B cell (primary cell): ENCODE measurements at regions not wholly inside any gene's neighbourhood (a gene's known extent, or its start where the extent isn't known, plus 50 kb on each side); places are given as distances from the start of the nearest gene placed in this dataset.

Experiments
- ATAC-seq: fragments of 200-7000 bp; cut with Tn5 transposase; one replicate; pipeline ENCODE4 v1.10.0; 2021; ENCODE audit warnings: low read depth, mild to moderate bottlenecking, moderate number of reproducible peaks, moderate library complexity
- CTCF ChIA-PET: fragments of 350-600 bp; sonication (Branson Sonifier 250); formaldehyde crosslinking; loops from one replicate; lab custom pipeline; 2021; ENCODE audit warnings: antibody characterized with exemption, inconsistent platforms; lab: Charles Lee
- POLR2A ChIA-PET: fragments of 350-600 bp; sonication (Branson Sonifier 250); formaldehyde crosslinking; loops from one replicate; lab custom pipeline; 2021; ENCODE audit warnings: antibody characterized with exemption; lab: Charles Lee
- DNase-seq: peaks from one replicate; pipeline ENCODE4 v3.0.0; 2013
- H2AFZ ChIP-seq: 2 replicates; pipeline ENCODE4 v1.6.1; 2012; ENCODE audit warnings: mild to moderate bottlenecking, low read depth, low read length; ENCODE audit not compliant: insufficient read depth, poor library complexity, severe bottlenecking
- H3K27ac ChIP-seq, 2 donors: 1 replicate in 1 of 2; 2 replicates in 1 of 2; pipeline ENCODE4 v1.5.1; 2012 to 2013; ENCODE audit warnings: low read length in 2 of 2, mild to moderate bottlenecking in 2 of 2, moderate library complexity in 1 of 2
- H3K27me3 ChIP-seq, 4 experiments: fragments of 200-600 bp in 1 of 4; sonication (generic) in 1 of 4; replicated peaks in 1 of 4; 1 replicate in 2 of 4; 2 replicates in 2 of 4; pipeline versions ENCODE4 v1.6.1 to v1.7.0; 2013 to 2016; ENCODE audit warnings: low read length in 3 of 4, mild to moderate bottlenecking in 2 of 4, mixed read lengths in 1 of 4, moderate library complexity in 1 of 4; ENCODE audit not compliant: insufficient read depth in 4 of 4, control insufficient read depth in 3 of 4; ENCODE audit errors: control extremely low read depth in 1 of 4
- H3K36me3 ChIP-seq, 2 experiments: replicated peaks in 1 of 2; 1 replicate in 1 of 2; 2 replicates in 1 of 2; pipeline versions ENCODE4 v1.6.1 to v1.7.1; 2013; ENCODE audit warnings: low read length in 1 of 2; ENCODE audit not compliant: insufficient read depth in 2 of 2, control insufficient read depth in 1 of 2; ENCODE audit errors: control extremely low read depth in 1 of 2, extremely low read depth in 1 of 2
- H3K4me1 ChIP-seq, 2 donors: fragments of 200-600 bp in 1 of 2; sonication (generic) in 1 of 2; 1 replicate in 1 of 2; 2 replicates in 1 of 2; pipeline versions ENCODE4 v1.5.1 to v1.6.1; 2013 to 2017; ENCODE audit warnings: low read length in 2 of 2; ENCODE audit not compliant: control insufficient read depth in 2 of 2, insufficient read depth in 2 of 2
- H3K4me2 ChIP-seq: replicated peaks from 2 replicates; pipeline ENCODE3; 2012; ENCODE audit warnings: mild to moderate bottlenecking, low read depth, low read length; ENCODE audit not compliant: poor library complexity, severe bottlenecking
- H3K4me3 ChIP-seq, 5 experiments: fragments of 200-600 bp in 1 of 5; sonication (generic) in 1 of 5; 1 replicate in 3 of 5; 2 replicates in 2 of 5; pipeline versions ENCODE4 v1.5.1 to v1.7.0; 2011 to 2016; ENCODE audit warnings: low read length in 4 of 5, mild to moderate bottlenecking in 4 of 5, low read depth in 2 of 5, control low read depth in 1 of 5, moderate library complexity in 1 of 5; ENCODE audit not compliant: insufficient read depth in 1 of 5; ENCODE audit errors: control extremely low read depth in 1 of 5, extremely low read depth in 1 of 5
- H3K79me2 ChIP-seq: fragments of 200-600 bp; sonication (generic); one replicate; pipeline ENCODE4 v1.6.0; 2016; ENCODE audit warnings: low read length; ENCODE audit not compliant: control insufficient read depth, insufficient read depth
- H3K9ac ChIP-seq: fragments of 200-600 bp; sonication (generic); 2 replicates; pipeline ENCODE4 v1.6.1; 2017; ENCODE audit warnings: mild to moderate bottlenecking, low read length, moderate library complexity
- H3K9me3 ChIP-seq, 3 donors: one replicate each; pipeline versions ENCODE4 v1.6.1 to v1.7.1; 2013; ENCODE audit warnings: low read length in 2 of 3; ENCODE audit not compliant: control insufficient read depth in 2 of 3, insufficient read depth in 1 of 3; ENCODE audit errors: control extremely low read depth in 1 of 3
- H4K20me1 ChIP-seq: 2 replicates; pipeline ENCODE4 v1.6.0; 2012; ENCODE audit warnings: mild to moderate bottlenecking, low read length; ENCODE audit not compliant: insufficient read depth, control insufficient read depth, poor library complexity, severe bottlenecking
- H3K27ac Mint-ChIP-seq: one replicate; pipeline ENCODE4 v1.8.0; 2021; ENCODE audit warnings: mixed read lengths
- H3K27me3 Mint-ChIP-seq: one replicate; pipeline ENCODE4 v1.8.0; 2021; ENCODE audit warnings: mixed read lengths
- H3K4me1 Mint-ChIP-seq: one replicate; pipeline ENCODE4 v1.8.0; 2021; ENCODE audit warnings: mixed read lengths
- H3K4me3 Mint-ChIP-seq: one replicate; pipeline ENCODE4 v1.8.0; 2021; ENCODE audit warnings: mixed read lengths
- H3K9me3 Mint-ChIP-seq: one replicate; pipeline ENCODE4 v1.8.0; 2022; ENCODE audit warnings: mixed read lengths; ENCODE audit not compliant: insufficient read depth
- EZH2 ChIP-seq: IDR thresholded peaks from 2 replicates; pipeline ENCODE4 v1.6.1; 2012; ENCODE audit warnings: borderline replicate concordance, low read depth, mild to moderate bottlenecking, moderate library complexity, low read length; ENCODE audit not compliant: insufficient read depth, poor library complexity, severe bottlenecking
- WGBS: methylation state at CpG from one replicate; pipeline ENCODE4 v1.1.5; 2013; ENCODE audit warnings: missing lambda C conversion rate; ENCODE audit not compliant: insufficient coverage; 5-methylcytosine and 5-hydroxymethylcytosine counted together
- intact Hi-C: fragments of 100-400 bp; cut with micrococcal nuclease; formaldehyde crosslinking; loops from one replicate; pipeline ENCODE4 v1.10.0; 2022
- TF ChIP-seq, protein P1 (sequence below): fragments of 200-600 bp; IDR thresholded peaks from one replicate; pipeline ENCODE4 v1.8.0; 2022; ENCODE audit warnings: antibody characterized with exemption, mild to moderate bottlenecking

GRCh38 chr3:59271971-59272370 is 222.1 kb upstream of the CFAP20DC start:
- H3K4me3 ChIP-seq: no peak overlapping the region
- intact Hi-C loops: no loop called here
- H3K4me1 ChIP-seq: no peaks in the 10 kb centered on the region
- no peaks in the 10 kb centered on the region for H4K20me1 ChIP-seq
- H3K9me3 ChIP-seq: no peaks in the 10 kb centered on the region
- H3K4me1 Mint-ChIP-seq: no peaks in the 10 kb centered on the region
- H2AFZ ChIP-seq: no peak overlapping the region
- no peaks in the 10 kb centered on the region for H3K27me3 Mint-ChIP-seq
- ChIA-PET CTCF (no interaction called here), POLR2A (no interaction called here)
- H3K36me3 ChIP-seq: no peaks in the 10 kb centered on the region
- no peaks in the 10 kb centered on the region for H3K27me3 ChIP-seq
- no peak overlapping the region for H3K4me2 ChIP-seq
- no peak overlapping the region for H3K4me3 Mint-ChIP-seq
- DNase-seq (no peak), ATAC-seq (no peak)
- no peak overlapping the region for H3K9ac ChIP-seq
- WGBS: 100% methylated on average over 2 of the region's 2 CpGs
- no peaks in the 10 kb centered on the region for H3K9me3 Mint-ChIP-seq
- H3K27ac ChIP-seq: no peak overlapping the region
- no peak for TF ChIP-seq EZH2
- TF ChIP-seq, protein P1, sequence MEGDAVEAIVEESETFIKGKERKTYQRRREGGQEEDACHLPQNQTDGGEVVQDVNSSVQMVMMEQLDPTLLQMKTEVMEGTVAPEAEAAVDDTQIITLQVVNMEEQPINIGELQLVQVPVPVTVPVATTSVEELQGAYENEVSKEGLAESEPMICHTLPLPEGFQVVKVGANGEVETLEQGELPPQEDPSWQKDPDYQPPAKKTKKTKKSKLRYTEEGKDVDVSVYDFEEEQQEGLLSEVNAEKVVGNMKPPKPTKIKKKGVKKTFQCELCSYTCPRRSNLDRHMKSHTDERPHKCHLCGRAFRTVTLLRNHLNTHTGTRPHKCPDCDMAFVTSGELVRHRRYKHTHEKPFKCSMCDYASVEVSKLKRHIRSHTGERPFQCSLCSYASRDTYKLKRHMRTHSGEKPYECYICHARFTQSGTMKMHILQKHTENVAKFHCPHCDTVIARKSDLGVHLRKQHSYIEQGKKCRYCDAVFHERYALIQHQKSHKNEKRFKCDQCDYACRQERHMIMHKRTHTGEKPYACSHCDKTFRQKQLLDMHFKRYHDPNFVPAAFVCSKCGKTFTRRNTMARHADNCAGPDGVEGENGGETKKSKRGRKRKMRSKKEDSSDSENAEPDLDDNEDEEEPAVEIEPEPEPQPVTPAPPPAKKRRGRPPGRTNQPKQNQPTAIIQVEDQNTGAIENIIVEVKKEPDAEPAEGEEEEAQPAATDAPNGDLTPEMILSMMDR: no peak
- no peak overlapping the region for H3K27ac Mint-ChIP-seq
- H3K79me2 ChIP-seq: no peaks in the 10 kb centered on the region

GRCh38 chr3:59270921-59271320 is 221.1 kb upstream of the CFAP20DC start:
- H3K4me2 ChIP-seq: no peak overlapping the region
- H3K79me2 ChIP-seq: no peaks in the 10 kb centered on the region
- no peak overlapping the region for H2AFZ ChIP-seq
- 100% methylated on average over 1 of the region's 4 CpGs for WGBS
- H3K9ac ChIP-seq: no peak overlapping the region
- H3K4me3 Mint-ChIP-seq: no peak overlapping the region
- no peak overlapping the region for H3K4me3 ChIP-seq
- H3K9me3 Mint-ChIP-seq: no peaks in the 10 kb centered on the region
- intact Hi-C loops: no loop called here
- ATAC-seq (no peak), DNase-seq (no peak)
- H3K27ac ChIP-seq: no peak overlapping the region
- ChIA-PET CTCF (no interaction called here), POLR2A (no interaction called here)
- H3K27ac Mint-ChIP-seq: no peak overlapping the region
- H3K36me3 ChIP-seq: no peaks in the 10 kb centered on the region
- H3K27me3 Mint-ChIP-seq: no peaks in the 10 kb centered on the region
- no peaks in the 10 kb centered on the region for H3K4me1 ChIP-seq
- TF ChIP-seq EZH2: no peak
- TF ChIP-seq, protein P1: no peak
- no peaks in the 10 kb centered on the region for H3K9me3 ChIP-seq
- H4K20me1 ChIP-seq: no peaks in the 10 kb centered on the region
- H3K4me1 Mint-ChIP-seq: no peaks in the 10 kb centered on the region
- H3K27me3 ChIP-seq: no peaks in the 10 kb centered on the region
